ENCODE measurements at regions not wholly inside any gene's neighbourhood (a gene's known extent, or its start where the extent isn't known, plus 50 kb on each side); places are given as distances from the start of the nearest gene placed in this dataset.
A peak's percentile ranks its signal among the peaks of the same experiment; 100 is the strongest.

GRCh38 chr2:133660510-133660909, 92.2 kb upstream of the NCKAP5 start:
- no peaks in the 10 kb centered on the region for H4K20me1 ChIP-seq (ENCODE audit: insufficient read depth, low read length)
- no peaks in the 10 kb centered on the region for H3K79me1 ChIP-seq (ENCODE audit: low read depth in 1 of 2, low read length in 2 of 2)
- H3K27me3 ChIP-seq (ENCODE audit: control insufficient read depth, insufficient read depth, low read length): no peaks in the 10 kb centered on the region
- 96% methylated on average over 4 of the region's 6 CpGs; no CpG with 5 or more reads in 1 of the 2 experiments for WGBS, 2 experiments (ENCODE audit: extremely low coverage in 2 of 2, insufficient read length in 1 of 2)
- H3K36me3 ChIP-seq (ENCODE audit: control insufficient read depth, insufficient read depth, low read length): no peaks in the 10 kb centered on the region
- H3K9me1 ChIP-seq (ENCODE audit: insufficient read depth, low read length): no peaks in the 10 kb centered on the region; the same call in 1 of the 2 replicates
- DNase-seq (no peak), ATAC-seq (ENCODE audit: low read depth) (no peak)
- no peak overlapping the region for H4K5ac ChIP-seq (ENCODE audit: low read depth, low read length)
- no peak overlapping the region for H3K18ac ChIP-seq (ENCODE audit: low read depth, low read length)
- BruUV-seq (replicated peaks): no TSS peak
- H2BK120ac ChIP-seq (ENCODE audit: low read depth, low read length): no peak overlapping the region
- in situ Hi-C loops (cut with MboI; ENCODE audit: low sequenced_read_pairs) (no loop called here), dilution Hi-C loops (cut with HindIII; ENCODE audit: low sequenced_read_pairs, unreplicated experiment) (no loop called here), intact Hi-C loops (cut with micrococcal nuclease) (no loop called here)
- H3K4me3 ChIP-seq (ENCODE audit: insufficient read depth, low read depth, low read length): no peak overlapping the region
- H3K4ac ChIP-seq (ENCODE audit: low read depth, low read length): no peak overlapping the region
- no peak overlapping the region for H2AFZ ChIP-seq (replicated peaks; ENCODE audit: low read length, poor library complexity)
- ChIA-PET POLR2A (ENCODE audit: unreplicated experiment) (no interaction called here), CTCF (no interaction called here)
- no peak overlapping the region for H2BK15ac ChIP-seq (ENCODE audit: low read depth, low read length)
- H3K14ac ChIP-seq (replicated peaks; ENCODE audit: low read depth, low read length): no peak overlapping the region
- H4K8ac ChIP-seq (ENCODE audit: low read depth in 2 of 2, low read length in 2 of 2): no peak overlapping the region
- no peak overlapping the region for H2AK9ac ChIP-seq (replicated peaks; ENCODE audit: low read depth, low read length, poor library complexity)
- H2BK20ac ChIP-seq (ENCODE audit: low read depth, low read length): no peak overlapping the region
- 0 out of 2 replicates have a peak overlapping the region, but pooled peaks have one; percentile 5 for H4K91ac ChIP-seq (ENCODE audit: insufficient read depth, low read depth, low read length)
- no peak overlapping the region for H3K27ac ChIP-seq (ENCODE audit: insufficient read depth, low read length)
- no peak overlapping the region for H3K9ac ChIP-seq (ENCODE audit: low read depth, low read length)
- H3K56ac ChIP-seq (ENCODE audit: extremely low read depth, insufficient read depth, low read length): no peak overlapping the region
- H3K4me2 ChIP-seq (ENCODE audit: low read depth, low read length): no peak overlapping the region
- H2BK5ac ChIP-seq (ENCODE audit: low read depth, low read length, poor library complexity, severe bottlenecking): no peak overlapping the region
- H3K4me1 ChIP-seq (ENCODE audit: control insufficient read depth, insufficient read depth, low read length): no peaks in the 10 kb centered on the region
- no peaks in the 10 kb centered on the region for H3K9me3 ChIP-seq (ENCODE audit: control insufficient read depth, insufficient read depth, low read length)
- no peak overlapping the region for H2AK5ac ChIP-seq (ENCODE audit: low read depth, low read length)
- TF ChIP-seq CHD1 (IDR thresholded peaks at IDR 0.05; ENCODE audit: low read depth, low read length) (no peak), RFX5 (IDR thresholded peaks at IDR 0.05; ENCODE audit: low read depth, low read length) (no peak), CEBPB (IDR thresholded peaks at IDR 0.05; ENCODE audit: low read depth, low read length) (no peak), MAFK (IDR thresholded peaks at IDR 0.05; ENCODE audit: low read depth, low read length) (no peak), MAZ (IDR thresholded peaks at IDR 0.05; ENCODE audit: borderline replicate concordance, low read depth, low read length) (no peak), BHLHE40 (IDR thresholded peaks at IDR 0.05; ENCODE audit: low read depth, low read length) (no peak)
- no peak overlapping the region for H3K23ac ChIP-seq (ENCODE audit: low read depth, low read length)
